ENCODE measurements at regions not wholly inside any gene's neighbourhood (a gene's known extent, or its start where the extent isn't known, plus 50 kb on each side); places are given as distances from the start of the nearest gene placed in this dataset.

GRCh38 chr21:25240974-25241373 lies 366.3 kb downstream of the MRPL39 start:
- Histone ChIP-seq H3K4me2 (ENCODE audit: control insufficient read depth, extremely low read depth, insufficient read depth, low read depth, low read length) (no peak overlapping the region), H3K9me3 (ENCODE audit: control insufficient read depth, low read depth, low read length) (no peaks in the 10 kb centered on the region), H3K79me2 (ENCODE audit: control insufficient read depth, insufficient read depth, low read length) (no peaks in the 10 kb centered on the region), H3K9ac (ENCODE audit: control insufficient read depth, extremely low read depth, insufficient read depth, low read length) (no peak overlapping the region), H4K20me1 (ENCODE audit: control insufficient read depth, extremely low read depth, insufficient read depth, low read length) (no peaks in the 10 kb centered on the region), H3K27ac (ENCODE audit: control insufficient read depth, insufficient read depth, low read length) (no peak overlapping the region), H3K4me3 (ENCODE audit: control insufficient read depth in 2 of 3, extremely low read depth in 1 of 3, insufficient read depth in 2 of 3, low read depth in 1 of 3, low read length in 3 of 3) (no peak overlapping the region), H3K27me3 (ENCODE audit: control insufficient read depth, extremely low read depth, insufficient read depth, low read length) (no peaks in the 10 kb centered on the region), H3K36me3 (ENCODE audit: control insufficient read depth in 2 of 2, extremely low read depth in 1 of 2, insufficient read depth in 2 of 2, low read length in 2 of 2) (no peaks in the 10 kb centered on the region), H3K4me1 (ENCODE audit: control insufficient read depth, extremely low read depth, insufficient read depth, low read length) (no peaks in the 10 kb centered on the region), H3K9me1 (ENCODE audit: control insufficient read depth, extremely low read depth, insufficient read depth, low read length) (no peaks in the 10 kb centered on the region), H2AFZ (ENCODE audit: control insufficient read depth, low read length) (no peak overlapping the region)
- no peak for DNase-seq (ENCODE audit: low read depth, low spot score)
- no peak for FAIRE-seq
- dilution Hi-C loops (cut with MboI; ENCODE audit: extremely low pct_ligation_motif_present, low sequenced_read_pairs) = no loop called here
- TF ChIP-seq CTCF (optimal IDR thresholded peaks at IDR 0.05 in 1 of 3, IDR thresholded peaks at IDR 0.05 in 1 of 3, conservative IDR thresholded peaks at IDR 0.05 in 1 of 3; ENCODE audit: extremely low read depth in 1 of 3, insufficient read depth in 2 of 3, low read length in 3 of 3) = no peak
- no peak for TF ChIP-seq EZH2 (IDR thresholded peaks at IDR 0.05; ENCODE audit: low read length)

GRCh38 chr21:25234857-25235801 lies 372.2 kb downstream of the MRPL39 start:
- FAIRE-seq = no peak
- Histone ChIP-seq H2AFZ (ENCODE audit: control insufficient read depth, low read length) (no peak overlapping the region), H3K9me1 (ENCODE audit: control insufficient read depth, extremely low read depth, insufficient read depth, low read length) (no peaks in the 10 kb centered on the region), H3K27me3 (ENCODE audit: control insufficient read depth, extremely low read depth, insufficient read depth, low read length) (no peaks in the 10 kb centered on the region), H3K27ac (ENCODE audit: control insufficient read depth, insufficient read depth, low read length) (no peak overlapping the region), H4K20me1 (ENCODE audit: control insufficient read depth, extremely low read depth, insufficient read depth, low read length) (no peaks in the 10 kb centered on the region), H3K4me2 (ENCODE audit: control insufficient read depth, extremely low read depth, insufficient read depth, low read depth, low read length) (no peak overlapping the region), H3K4me1 (ENCODE audit: control insufficient read depth, extremely low read depth, insufficient read depth, low read length) (no peaks in the 10 kb centered on the region), H3K36me3 (ENCODE audit: control insufficient read depth in 2 of 2, extremely low read depth in 1 of 2, insufficient read depth in 2 of 2, low read length in 2 of 2) (no peaks in the 10 kb centered on the region), H3K4me3 (ENCODE audit: control insufficient read depth in 2 of 3, extremely low read depth in 1 of 3, insufficient read depth in 2 of 3, low read depth in 1 of 3, low read length in 3 of 3) (no peak overlapping the region), H3K9me3 (ENCODE audit: control insufficient read depth, low read depth, low read length) (no peaks in the 10 kb centered on the region), H3K79me2 (ENCODE audit: control insufficient read depth, insufficient read depth, low read length) (no peaks in the 10 kb centered on the region), H3K9ac (ENCODE audit: control insufficient read depth, extremely low read depth, insufficient read depth, low read length) (no peak overlapping the region)
- dilution Hi-C loops (cut with MboI; ENCODE audit: extremely low pct_ligation_motif_present, low sequenced_read_pairs) = no loop called here
- no peak for DNase-seq (ENCODE audit: low read depth, low spot score)
- TF ChIP-seq CTCF (optimal IDR thresholded peaks at IDR 0.05 in 1 of 3, IDR thresholded peaks at IDR 0.05 in 1 of 3, conservative IDR thresholded peaks at IDR 0.05 in 1 of 3; ENCODE audit: extremely low read depth in 1 of 3, insufficient read depth in 2 of 3, low read length in 3 of 3) (no peak), EZH2 (IDR thresholded peaks at IDR 0.05; ENCODE audit: low read length) (no peak)

All from keratinocyte (primary cell).